OCI-LY3 (cell line): ENCODE measurements at regions not wholly inside any gene's neighbourhood (a gene's known extent, or its start where the extent isn't known, plus 50 kb on each side); places are given as distances from the start of the nearest gene placed in this dataset.

Experiments used
- CTCF ChIP-seq: fragments of 200-600, 300-600 bp; sonication (generic); IDR thresholded peaks from 2 replicates; pipeline ENCODE4 v1.5.1; 2014; ENCODE audit warnings: antibody characterized with exemption, low read length, low read depth
- EZH2phosphoT487 ChIP-seq: fragments of 200-600 bp; shearing (Covaris generic); IDR thresholded peaks from 2 replicates; pipeline ENCODE4 v1.6.1; 2018; ENCODE audit warnings: antibody characterized with exemption, mixed run types, low read depth

- TF ChIP-seq CTCF (no peak), EZH2phosphoT487 (no peak)
Observed at GRCh38 chr3:104740874-104741379, 625.8 kb upstream of the ALCAM start.
